ENCODE measurements at regions not wholly inside any gene's neighbourhood (a gene's known extent, or its start where the extent isn't known, plus 50 kb on each side); places are given as distances from the start of the nearest gene placed in this dataset.
A peak's percentile ranks its signal among the peaks of the same experiment; 100 is the strongest.
"Not testable (repeated sequence)": the region's sequence is repeated elsewhere in the genome, so short reads cannot be mapped to it uniquely, and the experiment has no call there.

DNA sequence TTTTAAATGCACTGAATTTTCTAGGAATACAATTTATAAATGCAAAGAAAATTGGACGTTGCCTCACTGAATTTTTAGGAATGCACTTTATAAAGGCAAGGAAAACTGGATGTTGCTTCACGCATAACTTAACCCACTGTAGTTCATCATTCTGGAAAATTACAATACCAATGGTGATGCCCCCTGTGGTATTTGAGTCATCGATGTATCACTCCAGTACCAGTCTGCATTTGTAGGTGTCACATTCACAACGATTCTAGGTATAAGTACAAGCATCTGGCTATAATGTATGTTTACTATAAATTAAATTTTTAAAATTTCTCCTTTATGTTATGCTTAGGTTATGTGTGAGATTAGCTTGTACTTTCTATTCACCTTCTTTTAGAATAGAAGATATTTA is 320.5 kb downstream of the GOLGA6L6 start:
- H3K9me3 Mint-ChIP-seq; H3K27me3 Mint-ChIP-seq; H3K4me1 Mint-ChIP-seq; CTCF ChIA-PET; H3K4me3 Mint-ChIP-seq; POLR2A ChIA-PET; H3K36me3 Mint-ChIP-seq (ENCODE audit: low read depth); DNase-seq; H3K27ac Mint-ChIP-seq: not testable (repeated sequence)

DNA sequence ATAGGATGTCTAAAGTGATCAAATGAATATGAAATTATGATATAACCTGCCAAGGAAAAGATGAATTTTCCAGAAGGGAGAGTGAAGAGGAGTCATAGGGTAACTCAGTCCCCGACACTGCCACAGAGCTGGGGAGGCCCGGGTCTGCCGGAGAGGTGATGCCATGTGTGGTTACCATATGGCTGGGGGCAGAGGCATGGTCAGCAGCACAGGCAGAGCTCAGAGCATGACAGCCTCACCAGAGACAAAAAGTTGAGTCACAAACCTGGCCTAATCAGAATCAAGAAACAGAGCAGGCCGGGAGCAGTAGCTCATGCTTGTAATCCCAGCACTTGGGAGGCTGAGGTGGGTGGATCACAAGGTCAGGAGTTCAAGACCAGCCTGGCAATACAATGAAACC is 322.4 kb downstream of the GOLGA6L6 start:
- CTCF ChIA-PET: not testable (repeated sequence)

DNA sequence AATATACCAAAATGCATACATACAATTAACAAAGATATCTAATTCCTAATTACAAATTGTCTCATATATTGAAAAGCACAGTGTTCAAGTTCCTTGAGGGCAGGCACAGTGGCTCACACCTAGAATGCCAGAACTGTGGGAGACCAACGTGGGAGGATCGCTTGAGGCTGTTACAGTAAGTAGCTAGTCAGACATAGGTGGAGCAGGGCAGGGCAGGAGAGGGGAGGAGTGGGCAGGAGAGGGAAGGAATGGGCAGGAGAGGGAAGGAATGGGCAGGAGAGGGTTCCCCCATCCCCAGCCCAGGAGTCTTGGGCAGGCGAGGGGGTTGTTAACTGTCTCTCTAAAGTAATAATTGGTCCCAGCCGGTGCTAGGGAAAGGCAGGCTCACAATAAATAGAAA is 325.9 kb downstream of the GOLGA6L6 start:
- CTCF ChIA-PET; H3K36me3 Mint-ChIP-seq (ENCODE audit: low read depth); DNase-seq; H3K4me3 Mint-ChIP-seq; H3K27ac Mint-ChIP-seq; POLR2A ChIA-PET; H3K9me3 Mint-ChIP-seq; H3K4me1 Mint-ChIP-seq; H3K27me3 Mint-ChIP-seq: not testable (repeated sequence)

More for the DNA sequence above, 322.4 kb downstream of the GOLGA6L6 start:
- H3K27me3 Mint-ChIP-seq; H3K9me3 Mint-ChIP-seq; POLR2A ChIA-PET; DNase-seq; H3K4me3 Mint-ChIP-seq; H3K4me1 Mint-ChIP-seq; H3K36me3 Mint-ChIP-seq (ENCODE audit: low read depth); H3K27ac Mint-ChIP-seq: not testable (repeated sequence)

DNA sequence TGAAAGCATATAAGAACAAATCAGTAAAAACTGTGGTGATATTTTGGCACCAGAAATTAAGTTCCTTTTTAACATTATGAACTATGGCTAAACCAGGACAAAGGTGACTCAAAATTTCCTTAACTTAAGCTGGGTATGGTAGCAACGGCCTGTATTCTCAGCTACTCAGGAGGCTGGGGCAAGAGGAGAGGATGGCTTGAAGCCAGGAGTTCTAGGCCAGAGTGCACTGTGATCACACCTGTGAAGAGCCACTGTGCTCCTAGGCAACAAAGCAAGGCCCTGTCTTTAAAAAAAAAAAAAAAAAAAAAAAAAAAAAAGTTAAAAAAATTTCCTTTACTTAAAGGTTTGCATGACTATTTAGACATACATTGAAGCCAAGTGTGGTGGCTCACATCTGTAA is 327.5 kb downstream of the GOLGA6L6 start:
- H3K27me3 Mint-ChIP-seq; POLR2A ChIA-PET; H3K4me3 Mint-ChIP-seq; CTCF ChIA-PET; DNase-seq; H3K36me3 Mint-ChIP-seq (ENCODE audit: low read depth); H3K4me1 Mint-ChIP-seq; H3K9me3 Mint-ChIP-seq; H3K27ac Mint-ChIP-seq: not testable (repeated sequence)

DNA sequence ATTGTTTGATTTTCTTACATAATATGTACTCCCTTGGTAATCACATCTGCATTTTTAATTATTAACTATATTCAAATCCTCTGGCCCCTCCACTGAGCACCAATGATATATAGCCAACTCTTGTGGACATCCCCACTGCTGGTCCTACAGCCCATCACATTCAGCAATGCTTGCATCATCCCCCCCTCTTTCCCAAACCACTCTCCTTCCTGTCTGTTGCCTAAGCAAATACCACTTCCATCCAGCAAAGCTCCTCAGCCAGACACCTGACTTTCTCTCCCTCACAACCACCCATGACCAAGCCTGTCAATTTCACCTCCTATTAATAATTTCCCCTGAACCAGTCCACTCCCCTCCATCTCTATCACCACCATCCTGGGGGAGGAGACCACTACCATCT is 330.1 kb downstream of the GOLGA6L6 start:
- DNase-seq; H3K27me3 Mint-ChIP-seq; H3K4me1 Mint-ChIP-seq; H3K4me3 Mint-ChIP-seq; H3K36me3 Mint-ChIP-seq (ENCODE audit: low read depth); H3K27ac Mint-ChIP-seq; POLR2A ChIA-PET; H3K9me3 Mint-ChIP-seq; CTCF ChIA-PET: not testable (repeated sequence)

DNA sequence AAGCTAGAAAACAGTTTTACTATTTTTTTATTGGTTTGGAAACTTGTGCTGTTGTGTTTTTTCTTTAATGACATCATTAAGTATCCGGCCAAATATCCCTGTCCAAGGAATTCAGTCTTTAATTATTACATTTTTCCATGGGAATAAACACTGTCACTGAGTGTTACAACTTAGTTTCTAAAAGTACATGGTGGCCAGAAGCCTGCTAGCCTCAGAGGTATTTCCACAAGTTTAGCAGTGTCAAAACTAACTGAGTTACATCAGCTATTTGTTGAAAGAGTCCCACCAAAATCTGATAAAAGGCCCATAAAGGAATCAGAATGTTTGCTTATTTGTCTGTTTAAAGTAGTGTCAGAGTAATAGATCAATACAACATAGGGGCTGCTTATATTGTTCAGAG is 331.6 kb downstream of the GOLGA6L6 start:
- DNase-seq; CTCF ChIA-PET; H3K4me1 Mint-ChIP-seq; H3K27me3 Mint-ChIP-seq; H3K9me3 Mint-ChIP-seq; H3K27ac Mint-ChIP-seq; POLR2A ChIA-PET; H3K4me3 Mint-ChIP-seq; H3K36me3 Mint-ChIP-seq (ENCODE audit: low read depth): not testable (repeated sequence)

DNA sequence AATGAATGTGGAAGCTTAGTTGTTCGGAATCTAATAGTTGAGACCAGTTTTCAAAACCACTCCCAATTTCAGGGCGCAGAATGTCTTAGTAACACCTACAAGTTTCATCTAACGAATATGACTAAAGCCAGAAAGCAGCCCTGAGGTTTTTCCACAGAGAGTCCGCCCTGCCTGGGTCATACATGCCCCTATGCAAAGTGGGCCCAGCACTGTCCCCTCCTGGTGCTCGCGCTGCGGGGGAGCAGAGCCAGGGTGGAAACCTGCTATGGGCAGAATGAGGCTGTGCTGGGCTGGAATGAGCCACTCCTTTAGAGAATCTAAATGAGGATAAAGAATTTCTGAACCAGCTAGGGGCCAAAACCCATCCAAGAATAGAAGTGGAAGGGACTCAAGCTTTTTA is 334.0 kb downstream of the GOLGA6L6 start:
- DNase-seq; CTCF ChIA-PET; H3K9me3 Mint-ChIP-seq; H3K4me1 Mint-ChIP-seq; H3K36me3 Mint-ChIP-seq (ENCODE audit: low read depth); POLR2A ChIA-PET; H3K4me3 Mint-ChIP-seq; H3K27me3 Mint-ChIP-seq; H3K27ac Mint-ChIP-seq: not testable (repeated sequence)

DNA sequence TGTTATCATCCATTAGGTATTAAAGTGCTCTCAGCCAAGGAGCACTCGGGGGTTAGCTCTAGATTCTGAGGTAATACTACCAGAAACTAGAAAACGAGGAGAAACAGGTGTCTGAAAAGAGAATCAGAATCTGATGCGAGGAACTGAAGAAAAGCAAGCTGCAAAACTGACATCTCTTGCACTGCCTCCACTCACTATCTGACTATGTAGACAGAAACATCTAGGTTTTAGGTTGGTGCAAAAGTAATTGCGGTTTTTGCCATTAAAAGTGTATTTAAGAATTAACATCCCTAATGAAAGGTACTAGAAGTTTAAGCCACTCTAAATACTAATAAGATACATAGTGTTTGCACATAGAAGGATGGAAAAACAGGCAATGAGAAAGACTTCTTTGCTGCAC is 334.4 kb downstream of the GOLGA6L6 start:
- H3K9me3 Mint-ChIP-seq; H3K27me3 Mint-ChIP-seq; H3K36me3 Mint-ChIP-seq (ENCODE audit: low read depth); CTCF ChIA-PET; H3K27ac Mint-ChIP-seq; H3K4me1 Mint-ChIP-seq; POLR2A ChIA-PET; DNase-seq; H3K4me3 Mint-ChIP-seq: not testable (repeated sequence)

DNA sequence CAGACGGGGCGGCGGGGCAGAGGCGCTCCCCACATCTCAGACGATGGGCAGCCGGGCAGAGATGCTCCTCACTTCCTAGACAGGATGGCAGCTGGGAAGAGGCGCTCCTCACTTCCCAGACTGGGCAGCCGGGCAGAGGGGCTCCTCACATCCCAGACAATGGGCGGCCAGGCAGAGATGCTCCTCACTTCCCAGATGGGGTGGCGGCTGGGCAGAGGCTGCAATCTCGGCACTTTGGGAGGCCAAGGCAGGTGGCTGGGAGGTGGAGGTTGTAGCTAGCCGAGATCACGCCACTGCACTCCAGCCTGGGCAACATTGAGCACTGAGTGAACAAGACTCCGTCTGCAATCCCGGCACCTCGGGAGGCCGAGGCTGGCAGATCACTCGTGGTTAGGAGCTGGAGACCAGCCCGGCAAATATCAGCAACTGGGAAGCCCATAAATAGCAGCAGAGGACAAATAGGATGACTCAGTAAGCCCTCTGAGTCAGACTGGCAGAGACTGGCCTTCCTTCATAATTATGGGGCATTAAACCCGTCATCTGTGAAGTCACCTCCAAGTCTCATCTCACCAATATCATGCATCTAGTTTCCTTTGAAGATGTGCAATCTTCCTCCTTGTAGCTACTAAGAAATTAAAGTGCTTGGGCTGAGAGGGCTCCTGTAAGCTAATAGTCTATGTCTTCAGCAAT is 337.3 kb downstream of the GOLGA6L6 start:
- not testable (repeated sequence) for H3K4me3 Mint-ChIP-seq

DNA sequence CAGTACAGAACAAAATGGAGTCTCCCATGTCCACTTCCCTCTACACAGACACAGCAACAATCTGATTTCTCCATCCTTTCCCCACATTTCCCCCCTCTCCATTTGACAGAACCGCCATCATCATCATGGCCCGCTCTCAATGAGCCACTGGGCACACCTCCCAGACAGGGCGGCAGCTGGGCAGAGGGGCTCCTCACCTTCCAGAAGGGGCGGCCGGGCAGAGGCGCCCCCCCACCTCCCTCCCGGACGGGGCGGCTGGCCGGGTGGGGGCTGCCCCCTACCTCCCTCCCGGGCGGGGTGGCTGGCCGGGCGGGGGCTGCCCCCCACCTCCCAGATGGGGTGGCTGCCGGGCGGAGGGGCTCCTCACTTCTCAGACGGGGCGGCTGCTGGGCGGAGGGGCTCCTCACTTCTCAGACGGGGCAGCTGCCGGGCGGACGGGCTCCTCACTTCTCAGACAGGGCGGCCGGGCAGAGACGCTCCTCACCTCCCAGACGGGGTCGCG is 337.9 kb downstream of the GOLGA6L6 start:
- DNase-seq; H3K9me3 Mint-ChIP-seq; CTCF ChIA-PET; H3K36me3 Mint-ChIP-seq (ENCODE audit: low read depth); H3K27ac Mint-ChIP-seq; POLR2A ChIA-PET; H3K27me3 Mint-ChIP-seq; H3K4me3 Mint-ChIP-seq; H3K4me1 Mint-ChIP-seq: not testable (repeated sequence)

More for the DNA sequence above, 337.3 kb downstream of the GOLGA6L6 start:
- H3K9me3 Mint-ChIP-seq; CTCF ChIA-PET; POLR2A ChIA-PET; H3K36me3 Mint-ChIP-seq (ENCODE audit: low read depth); H3K4me1 Mint-ChIP-seq; DNase-seq; H3K27ac Mint-ChIP-seq; H3K27me3 Mint-ChIP-seq: not testable (repeated sequence)

DNA sequence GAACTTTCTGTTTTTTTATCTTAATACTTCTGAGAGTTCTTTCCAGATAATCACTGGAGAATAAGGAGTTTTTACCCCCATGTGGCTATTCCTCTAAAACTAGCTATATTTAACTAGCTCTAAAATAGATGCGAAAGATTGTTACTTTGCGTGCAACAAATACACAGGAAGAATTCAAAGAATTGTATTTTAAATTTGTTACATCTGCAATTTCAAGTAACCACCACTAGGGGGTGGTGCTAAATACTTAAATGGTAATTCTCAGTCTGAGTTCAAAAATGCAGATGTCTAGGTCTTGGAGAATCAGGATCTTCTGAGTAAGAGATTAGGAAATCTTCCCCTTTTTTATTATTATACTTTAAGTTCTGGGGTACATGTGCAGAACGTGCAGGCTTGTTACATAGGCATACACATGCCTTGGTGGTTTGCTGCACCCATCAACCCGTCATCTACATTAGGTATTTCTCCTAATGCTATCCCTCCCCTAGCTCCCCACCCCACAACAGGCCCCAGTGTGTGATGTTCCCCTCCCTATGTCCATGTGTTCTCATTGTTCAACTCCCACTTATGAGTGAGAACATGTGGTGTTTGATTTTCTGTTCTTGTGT is 346.9 kb downstream of the GOLGA6L6 start:
- H3K36me3 Mint-ChIP-seq (ENCODE audit: low read depth); DNase-seq; CTCF ChIA-PET: not testable (repeated sequence)

DNA sequence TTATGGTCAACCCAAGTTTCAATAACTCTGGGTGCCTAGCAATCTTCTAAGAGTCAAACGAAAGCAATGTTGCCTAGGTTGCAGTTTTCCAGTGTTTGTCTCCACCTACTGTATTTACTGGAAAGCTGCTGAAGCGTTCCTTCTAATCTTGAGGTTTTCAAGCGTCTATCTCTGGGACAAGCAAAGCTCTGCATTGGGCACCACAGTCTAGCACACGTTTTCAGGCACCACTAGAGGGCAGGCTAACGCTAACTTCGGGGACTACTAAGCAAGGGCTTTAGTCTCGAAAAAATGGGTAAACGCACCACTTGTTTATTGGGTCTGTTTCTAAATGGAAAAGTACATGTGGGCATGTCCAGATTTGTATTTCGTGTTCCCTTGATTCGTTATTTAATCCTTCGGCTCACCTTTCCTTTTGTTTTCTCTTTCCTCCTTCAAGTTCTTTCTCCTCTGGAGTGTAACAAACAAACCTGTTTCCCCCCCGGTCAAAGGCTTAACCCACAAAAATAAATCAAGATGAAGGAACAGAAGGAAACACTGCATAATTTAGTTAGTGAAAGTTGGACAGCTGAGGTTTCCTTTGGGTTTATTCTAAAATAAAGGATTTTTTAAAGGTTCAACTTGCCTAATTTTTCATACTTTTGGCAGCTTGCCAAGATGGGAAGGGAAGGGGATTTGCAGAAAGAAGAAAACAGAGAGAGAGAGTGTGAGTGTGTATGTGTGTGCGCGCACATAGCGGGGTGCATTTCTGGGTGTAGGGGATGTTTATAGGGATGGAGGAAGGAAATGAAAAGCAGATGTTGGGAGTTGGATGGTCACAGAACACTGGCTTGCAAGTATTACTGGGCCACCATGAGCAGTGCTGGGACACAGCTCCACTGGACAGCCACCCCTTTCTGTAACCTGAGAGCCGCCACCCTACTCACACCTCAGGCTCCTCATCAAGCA is 348.3 kb downstream of the GOLGA6L6 start:
- CTCF ChIA-PET; H3K36me3 Mint-ChIP-seq (ENCODE audit: low read depth); H3K4me3 Mint-ChIP-seq; H3K27ac Mint-ChIP-seq; H3K27me3 Mint-ChIP-seq; H3K9me3 Mint-ChIP-seq; POLR2A ChIA-PET; H3K4me1 Mint-ChIP-seq: not testable (repeated sequence)
- DNase-seq: peak; percentile 75

More for the DNA sequence above, 346.9 kb downstream of the GOLGA6L6 start:
- H3K27ac Mint-ChIP-seq, POLR2A ChIA-PET, H3K4me3 Mint-ChIP-seq, H3K4me1 Mint-ChIP-seq, H3K27me3 Mint-ChIP-seq, H3K9me3 Mint-ChIP-seq: not testable (repeated sequence)

DNA sequence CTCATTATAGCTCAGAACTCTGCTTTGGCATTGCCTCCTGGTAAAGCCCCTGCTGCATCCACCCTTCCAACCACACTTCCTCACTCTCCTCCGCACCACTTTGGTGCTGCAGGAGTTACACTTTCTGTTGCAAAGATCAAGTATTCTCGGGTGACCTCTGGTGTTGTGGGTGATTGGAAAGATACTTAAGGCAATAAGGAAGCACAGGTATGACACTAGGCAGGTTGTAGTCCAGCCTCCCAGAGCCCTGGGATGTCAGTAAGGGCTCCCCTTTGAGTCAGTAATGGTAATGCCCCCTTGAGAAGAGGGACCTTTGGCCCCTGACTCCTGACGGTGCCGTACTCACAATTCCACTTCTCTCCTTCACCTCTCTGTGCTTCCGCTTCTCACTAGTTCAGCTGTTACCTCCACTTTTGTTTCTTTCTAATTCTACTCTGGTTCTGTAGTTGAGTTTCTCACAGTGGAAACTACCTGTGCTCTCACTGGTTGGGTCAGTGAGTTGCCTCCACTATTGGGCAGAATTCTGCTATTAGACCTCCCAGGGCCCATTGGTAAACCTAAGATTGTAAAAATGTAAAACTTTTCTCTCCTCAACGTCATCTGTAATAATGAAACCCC is 350.0 kb downstream of the GOLGA6L6 start:
- POLR2A ChIA-PET; H3K36me3 Mint-ChIP-seq (ENCODE audit: low read depth); H3K4me1 Mint-ChIP-seq; H3K27ac Mint-ChIP-seq; H3K27me3 Mint-ChIP-seq; H3K4me3 Mint-ChIP-seq; CTCF ChIA-PET; DNase-seq; H3K9me3 Mint-ChIP-seq: not testable (repeated sequence)

All from activated CD4-positive, alpha-beta T cell treated with anti-CD3 and anti-CD28 coated beads, Interleukin-2, amount 10 ng/mL, durations not matched to agents 7 days and 5 days (primary cell).